Upper lobe of right lung (tissue), 1 donor: ENCODE measurements at regions not wholly inside any gene's neighbourhood (a gene's known extent, or its start where the extent isn't known, plus 50 kb on each side); places are given as distances from the start of the nearest gene placed in this dataset.

ENCODE experiments used
- ATAC-seq: fragments of 200-7000 bp; cut with Tn5 transposase; one replicate; pipeline ENCODE4 v1.9.1; 2020; ENCODE audit warnings: mild to moderate bottlenecking, moderate library complexity
- DNase-seq: peaks from one replicate; pipeline ENCODE4 v3.0.0-alpha.2; 2020
- H3K27ac ChIP-seq: fragments of 200-600 bp; one replicate; pipeline ENCODE4 v1.8.0; 2022
- H3K27me3 ChIP-seq: fragments of 200-600 bp; one replicate; pipeline ENCODE4 v1.8.0; 2022; ENCODE audit warnings: mild to moderate bottlenecking
- H3K36me3 ChIP-seq: fragments of 200-600 bp; one replicate; pipeline ENCODE4 v1.8.0; 2022
- H3K4me1 ChIP-seq: fragments of 200-600 bp; one replicate; pipeline ENCODE4 v1.8.0; 2022
- H3K4me3 ChIP-seq: fragments of 200-600 bp; one replicate; pipeline ENCODE4 v1.8.0; 2022; ENCODE audit warnings: mild to moderate bottlenecking
- H3K9me3 ChIP-seq: fragments of 200-600 bp; one replicate; pipeline ENCODE4 v1.8.0; 2022
- CTCF ChIP-seq: fragments of 200-600 bp; IDR thresholded peaks from one replicate; pipeline ENCODE4 v1.8.0; 2022; ENCODE audit warnings: antibody characterized with exemption
- intact Hi-C: fragments of 100-400 bp; cut with DNase I; formaldehyde crosslinking; loops from one replicate; pipeline ENCODE4 v1.11.0; 2022
- donor health status: DM: no; HTN: yes; CAD: no; lungs with severe emphysema.

GRCh38 chr11:39462506-39462905, 1996.9 kb downstream of the LRRC4C start:
- intact Hi-C loops, result no loop called here
- DNase-seq (no peak), ATAC-seq (no peak)
- Histone ChIP-seq H3K27ac (no peak overlapping the region), H3K9me3 (no peaks in the 10 kb centered on the region), H3K36me3 (no peaks in the 10 kb centered on the region), H3K27me3 (no peaks in the 10 kb centered on the region), H3K4me1 (no peaks in the 10 kb centered on the region), H3K4me3 (no peak overlapping the region)
- no peak for TF ChIP-seq CTCF

GRCh38 chr11:39461066-39461465, 1998.4 kb downstream of the LRRC4C start:
- TF ChIP-seq CTCF, result no peak
- Histone ChIP-seq H3K27me3 (no peaks in the 10 kb centered on the region), H3K36me3 (no peaks in the 10 kb centered on the region), H3K4me1 (no peaks in the 10 kb centered on the region), H3K4me3 (no peak overlapping the region), H3K9me3 (no peaks in the 10 kb centered on the region), H3K27ac (no peak overlapping the region)
- no peak for DNase-seq
- intact Hi-C loops, result no loop called here
- ATAC-seq, result no peak

DNA sequence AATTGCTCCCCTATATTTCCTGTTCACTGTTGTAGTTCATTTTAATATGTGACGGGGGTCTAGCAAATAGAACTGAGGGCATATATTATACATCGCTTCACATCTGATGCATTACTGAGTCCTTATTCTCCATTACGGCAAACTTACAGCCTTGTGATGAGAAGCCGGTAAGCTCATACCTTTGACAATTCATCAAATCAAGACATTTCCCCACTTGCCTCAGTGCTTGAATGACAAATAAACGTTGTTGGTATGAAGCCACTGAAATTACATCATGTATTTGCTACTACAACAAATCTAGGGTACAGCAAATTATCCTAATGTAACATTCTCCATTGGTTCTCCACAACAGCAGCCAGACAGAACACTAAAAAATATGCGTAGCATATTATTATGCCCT, 1999.8 kb downstream of the LRRC4C start:
- no peaks in the 10 kb centered on the region for H3K36me3 ChIP-seq
- H3K9me3 ChIP-seq, result no peaks in the 10 kb centered on the region
- DNase-seq (no peak), ATAC-seq (no peak)
- H3K27me3 ChIP-seq, result no peaks in the 10 kb centered on the region
- H3K27ac ChIP-seq, result no peak overlapping the region
- no peak overlapping the region for H3K4me3 ChIP-seq
- no peaks in the 10 kb centered on the region for H3K4me1 ChIP-seq
- intact Hi-C loops, result no loop called here
- no peak for TF ChIP-seq CTCF

DNA sequence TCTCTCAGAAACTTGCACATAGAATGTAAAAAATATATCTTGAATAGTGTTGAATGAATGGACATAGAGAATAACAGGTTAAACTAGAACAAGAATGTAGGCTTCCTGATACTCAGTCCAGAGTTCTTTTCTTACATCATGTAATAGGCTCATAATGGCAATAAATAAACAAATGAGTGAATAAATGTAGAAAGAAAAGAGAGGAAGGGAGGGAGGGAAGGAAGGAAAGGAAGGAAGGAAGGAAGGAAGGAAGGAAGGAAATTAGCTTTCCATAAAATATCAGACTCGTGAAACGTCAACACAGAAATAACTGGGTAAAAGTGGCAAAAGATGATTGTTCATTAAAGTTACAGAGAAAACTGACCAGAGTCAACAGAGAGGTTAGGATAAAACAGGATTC, 2001.0 kb downstream of the LRRC4C start:
- ATAC-seq, result no peak
- Histone ChIP-seq H3K27ac (no peak overlapping the region), H3K4me1 (no peaks in the 10 kb centered on the region), H3K9me3 (no peaks in the 10 kb centered on the region), H3K27me3 (no peaks in the 10 kb centered on the region), H3K36me3 (no peaks in the 10 kb centered on the region), H3K4me3 (no peak overlapping the region)
- no peak for DNase-seq
- intact Hi-C loops, result no loop called here
- TF ChIP-seq CTCF, result no peak

DNA sequence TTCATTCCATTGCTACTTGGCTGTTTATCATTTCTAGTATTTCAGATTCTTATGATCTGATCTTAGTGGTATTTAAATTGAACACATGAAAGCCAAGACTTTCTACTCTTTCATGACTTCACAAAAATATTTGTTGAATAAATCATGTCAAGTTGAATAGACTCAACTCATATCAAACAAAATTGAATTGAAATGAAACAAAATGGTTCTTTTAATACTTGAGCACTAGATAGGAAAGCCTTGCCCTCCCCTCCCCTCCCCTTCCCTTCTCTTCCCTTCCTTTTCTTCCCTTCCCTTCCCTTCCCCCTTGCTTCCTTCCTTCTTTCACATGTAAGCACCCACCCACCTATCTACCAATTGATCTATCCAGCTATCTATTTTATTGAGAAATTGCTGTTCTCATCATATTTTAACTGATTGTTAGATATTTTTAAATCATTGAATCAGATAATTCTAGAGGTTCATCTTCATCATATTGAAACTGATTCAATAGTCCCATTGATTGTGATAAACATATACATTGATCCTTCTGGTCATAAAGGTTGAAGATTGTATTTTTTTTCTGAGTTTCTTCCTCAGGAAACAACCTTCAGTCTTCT, 2015.9 kb downstream of the LRRC4C start:
- intact Hi-C loops, result no loop called here
- H3K4me1 ChIP-seq, result no peaks in the 10 kb centered on the region
- DNase-seq, result no peak
- no peak overlapping the region for H3K4me3 ChIP-seq
- H3K9me3 ChIP-seq, result no peaks in the 10 kb centered on the region
- ATAC-seq, result no peak
- TF ChIP-seq CTCF, result no peak
- no peaks in the 10 kb centered on the region for H3K27me3 ChIP-seq
- H3K36me3 ChIP-seq, result no peaks in the 10 kb centered on the region
- no peak overlapping the region for H3K27ac ChIP-seq

GRCh38 chr11:39442177-39442576, 2017.3 kb downstream of the LRRC4C start:
- TF ChIP-seq CTCF, result no peak
- no peak overlapping the region for H3K27ac ChIP-seq
- H3K4me1 ChIP-seq, result no peaks in the 10 kb centered on the region
- no peaks in the 10 kb centered on the region for H3K27me3 ChIP-seq
- DNase-seq, result no peak
- ATAC-seq, result peak; percentile 20
- intact Hi-C loops, result no loop called here
- H3K9me3 ChIP-seq, result no peaks in the 10 kb centered on the region
- no peak overlapping the region for H3K4me3 ChIP-seq
- no peaks in the 10 kb centered on the region for H3K36me3 ChIP-seq
